HG03066 (cell line): ENCODE measurements at regions not wholly inside any gene's neighbourhood (a gene's known extent, or its start where the extent isn't known, plus 50 kb on each side); places are given as distances from the start of the nearest gene placed in this dataset.

Experiments used
- ATAC-seq: cut with Tn5 transposase; IDR thresholded peaks from one replicate; pipeline ENCODE4 v1.9.1; 2021; ENCODE audit warnings: low read depth; ENCODE audit not compliant: unreplicated experiment

DNA sequence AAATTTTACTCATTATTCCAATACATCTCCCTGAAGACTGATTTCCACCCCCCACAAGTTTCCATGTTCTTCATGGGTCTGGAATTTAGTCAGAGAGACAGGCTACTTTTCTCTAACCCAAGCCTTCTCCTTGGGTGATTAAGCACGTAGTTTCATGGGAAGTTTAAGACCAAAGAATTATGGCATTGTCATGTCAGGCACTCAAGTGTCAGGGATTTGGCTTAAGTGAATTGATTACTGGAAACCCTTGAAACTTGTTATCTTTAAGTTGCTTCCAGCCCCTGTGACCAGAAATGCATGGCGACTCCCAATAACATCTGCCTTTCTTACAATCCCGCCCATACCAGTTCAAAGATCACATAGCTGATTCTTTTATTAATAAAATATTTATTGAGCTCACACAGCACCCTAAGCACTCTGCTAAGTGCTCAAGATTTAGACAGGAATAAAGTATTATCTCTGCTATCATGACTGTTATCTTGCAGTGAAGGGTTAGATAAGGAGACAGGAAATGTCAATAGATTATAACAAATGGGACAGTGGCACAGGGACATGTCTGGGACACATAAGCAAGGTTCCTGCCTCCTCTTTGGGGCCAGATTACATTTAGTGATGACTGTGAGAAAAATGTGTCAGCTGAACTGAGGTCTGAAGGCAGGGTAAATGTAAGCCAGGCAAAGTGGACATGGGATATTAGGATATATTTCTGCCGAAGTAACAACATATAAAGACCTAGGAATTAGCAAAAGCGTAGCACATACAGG is 241.2 kb upstream of the TNC start:
- ATAC-seq, result no peak

DNA sequence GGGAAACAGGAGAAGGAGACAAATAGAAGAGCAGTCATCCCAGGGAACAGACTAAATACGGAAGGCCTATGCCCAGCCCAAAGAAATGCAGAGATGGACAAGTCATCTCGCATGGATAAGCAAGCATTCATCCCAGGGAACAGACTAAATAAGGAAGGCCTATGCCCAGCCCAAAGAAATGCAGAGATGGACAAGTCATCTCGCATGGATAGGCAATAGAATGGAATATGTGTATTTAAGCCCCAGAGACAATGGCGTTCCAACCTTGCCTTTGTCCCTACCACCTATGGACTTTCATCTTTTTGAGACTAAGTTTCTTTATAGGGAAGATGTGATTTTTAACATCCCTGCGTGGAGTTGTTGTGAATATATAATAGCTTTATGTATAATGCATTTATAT is 242.2 kb upstream of the TNC start:
- ATAC-seq, result no peak

DNA sequence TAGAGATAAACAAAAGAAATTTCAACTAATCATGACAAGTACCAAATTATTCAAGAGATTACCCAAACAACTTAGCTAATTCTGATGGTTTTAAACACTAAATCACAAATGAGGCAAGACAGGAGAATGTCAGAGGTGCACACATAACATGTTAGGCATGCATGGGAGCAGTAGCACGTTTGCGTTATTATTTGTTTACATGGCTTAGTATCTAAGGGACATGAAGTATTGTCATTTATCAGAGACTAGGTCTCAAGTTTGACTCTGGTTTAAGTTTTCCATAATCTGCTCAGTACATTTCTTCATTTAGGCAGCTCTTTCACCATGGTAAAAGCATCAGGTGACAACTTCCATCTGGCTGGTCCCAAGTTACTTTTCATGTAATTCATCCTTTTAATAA is 244.1 kb upstream of the TNC start:
- no peak for ATAC-seq

DNA sequence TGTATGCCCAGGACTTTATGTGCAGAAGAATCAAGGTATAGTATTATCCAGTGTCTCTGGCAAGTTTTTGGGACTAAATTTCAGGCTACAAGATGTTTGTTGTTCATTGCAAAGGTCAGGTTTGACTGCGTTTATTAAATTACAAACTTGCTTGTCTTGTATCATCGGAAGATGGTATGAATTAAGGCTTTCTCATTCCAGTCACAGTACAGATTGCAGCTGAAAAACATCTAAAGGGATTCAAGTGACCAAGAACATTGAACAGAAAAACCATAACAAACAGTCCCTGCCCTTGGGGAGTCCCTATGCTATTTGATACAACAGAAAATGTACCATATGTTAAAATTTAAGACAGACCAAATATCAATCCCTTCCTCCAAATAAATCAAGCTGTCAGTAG is 244.7 kb upstream of the TNC start:
- ATAC-seq, result no peak

DNA sequence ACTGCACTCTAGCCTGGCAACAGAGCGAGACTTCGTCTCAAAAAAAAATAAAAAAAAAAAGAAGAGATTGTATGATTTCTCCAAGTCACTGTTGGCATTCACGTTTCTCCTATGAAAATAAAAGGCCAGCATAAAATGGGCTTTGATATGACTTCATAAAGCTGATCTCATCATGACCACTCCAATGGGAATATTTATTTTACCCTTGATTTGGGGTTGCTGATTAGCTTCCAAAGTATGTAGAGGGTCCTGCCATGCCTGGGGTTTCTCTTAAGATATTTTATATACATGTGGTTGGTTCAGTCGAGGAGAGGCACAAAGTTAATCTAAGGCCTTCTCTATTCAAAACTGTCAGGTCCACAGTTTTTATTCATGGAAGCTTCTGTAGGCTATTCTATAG is 247.0 kb upstream of the TNC start:
- no peak for ATAC-seq

DNA sequence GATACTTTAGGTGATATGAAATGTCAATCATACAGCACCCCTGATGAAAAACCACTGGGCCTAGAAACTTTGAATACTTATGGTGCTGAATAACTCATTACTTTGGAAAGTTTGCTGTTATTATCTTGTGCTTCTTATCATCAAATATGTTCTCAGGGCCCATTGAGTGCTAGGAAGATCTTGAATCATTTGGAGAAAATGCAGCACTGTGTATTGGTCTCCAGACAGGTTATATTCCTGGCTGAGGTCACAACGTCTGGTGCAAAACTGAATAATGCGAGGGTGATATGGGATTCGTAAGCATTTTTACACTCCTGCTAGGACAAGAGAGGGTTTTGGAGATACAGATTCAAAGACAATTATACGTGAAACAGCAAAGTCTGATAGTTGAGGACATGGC is 249.4 kb upstream of the TNC start:
- no peak for ATAC-seq

DNA sequence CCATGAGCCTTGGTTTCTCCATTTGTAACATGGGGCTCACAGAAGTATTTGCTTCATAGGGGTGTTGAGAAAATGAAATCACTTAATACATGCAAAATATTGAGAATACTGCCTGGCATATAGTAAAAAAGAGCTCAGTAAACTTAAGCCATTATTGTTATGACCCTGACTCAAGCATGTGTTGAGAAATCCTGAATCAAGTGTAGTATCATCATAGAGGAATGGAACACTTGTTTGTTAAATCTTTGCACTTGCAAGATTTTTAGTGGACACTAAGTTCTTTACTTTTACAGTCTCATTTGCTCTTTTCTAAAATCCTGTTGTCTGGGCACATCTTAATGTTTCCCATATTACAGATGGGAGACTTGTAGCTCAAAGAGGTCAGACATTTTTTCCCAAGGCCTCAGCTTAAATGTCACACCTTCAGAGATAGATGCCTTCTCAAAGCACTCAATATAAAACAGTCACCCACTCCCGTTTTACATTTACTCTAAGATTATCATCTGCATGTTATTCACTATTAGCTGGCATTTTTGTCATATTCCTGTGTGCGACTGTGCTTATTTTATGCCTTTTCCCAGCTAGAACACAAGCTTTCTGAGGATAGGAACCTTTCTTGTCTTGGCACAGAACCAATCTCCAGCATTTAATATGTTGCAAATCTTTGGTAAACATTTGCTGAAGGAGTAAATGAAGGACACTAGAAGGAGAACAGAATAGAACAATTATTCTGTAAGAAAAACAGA is 250.0 kb upstream of the TNC start:
- no peak for ATAC-seq

DNA sequence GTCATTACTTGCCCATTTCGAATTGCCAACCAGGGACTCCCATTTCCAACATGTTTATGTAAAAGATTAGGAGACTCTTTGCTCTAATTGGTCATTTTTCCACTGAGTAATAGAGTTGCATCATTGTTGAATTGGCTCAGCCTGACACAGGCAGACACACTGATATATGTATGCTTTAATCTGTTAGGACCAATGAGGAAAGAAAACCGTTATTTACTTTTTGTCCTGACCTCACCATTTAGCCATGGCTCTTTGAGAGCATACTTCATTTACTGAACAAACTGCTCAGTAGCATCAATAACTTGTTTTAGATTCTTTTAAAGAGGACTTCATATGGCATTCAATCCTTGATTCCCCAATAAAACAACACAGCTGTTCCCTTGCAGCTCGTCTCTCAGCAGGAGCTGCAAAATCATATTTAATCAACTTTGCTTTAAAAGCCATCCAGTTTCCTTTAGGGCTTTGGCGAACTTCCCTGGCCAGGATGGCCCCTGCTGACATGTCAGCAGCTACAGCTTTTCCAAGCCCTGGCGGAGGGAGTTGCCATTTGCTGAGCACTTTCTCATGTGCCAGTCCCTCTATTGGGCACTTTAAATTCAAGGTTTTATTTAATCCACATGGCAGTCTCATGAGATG is 251.5 kb upstream of the TNC start:
- no peak for ATAC-seq

DNA sequence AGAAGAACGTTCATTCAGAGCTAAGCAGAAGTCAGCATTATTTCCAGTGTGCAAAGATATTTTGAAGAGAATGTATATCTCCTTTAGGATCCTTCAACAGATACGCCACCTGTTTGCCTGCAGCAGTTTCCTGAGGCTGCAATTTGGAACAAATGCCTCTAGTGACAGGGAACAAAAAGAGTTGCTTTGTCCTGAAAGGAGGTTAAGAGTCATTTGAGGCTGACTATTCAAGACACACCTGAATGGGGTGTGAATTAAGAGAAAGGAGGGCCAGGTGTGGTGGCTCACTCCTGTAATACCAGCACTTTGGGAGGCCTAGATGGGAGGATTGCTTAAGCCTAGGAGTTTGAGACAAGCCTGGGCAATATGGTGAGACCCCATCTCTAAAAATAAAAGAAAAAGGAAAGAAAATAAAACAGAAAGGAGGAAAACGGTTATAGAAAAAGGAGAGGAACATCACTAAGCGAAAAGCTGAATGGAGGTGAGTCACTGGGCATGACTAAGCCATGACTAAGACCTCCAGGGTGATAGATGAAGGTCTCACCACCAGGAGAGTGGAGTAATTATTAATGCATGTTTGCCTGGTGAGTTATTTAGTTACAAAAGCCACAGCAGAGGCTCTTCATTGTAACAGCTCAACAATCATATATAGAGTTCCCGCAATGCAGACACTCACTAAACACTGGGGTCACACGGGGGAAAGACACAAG is 255.2 kb upstream of the TNC start:
- peak; percentile 85 for ATAC-seq

DNA sequence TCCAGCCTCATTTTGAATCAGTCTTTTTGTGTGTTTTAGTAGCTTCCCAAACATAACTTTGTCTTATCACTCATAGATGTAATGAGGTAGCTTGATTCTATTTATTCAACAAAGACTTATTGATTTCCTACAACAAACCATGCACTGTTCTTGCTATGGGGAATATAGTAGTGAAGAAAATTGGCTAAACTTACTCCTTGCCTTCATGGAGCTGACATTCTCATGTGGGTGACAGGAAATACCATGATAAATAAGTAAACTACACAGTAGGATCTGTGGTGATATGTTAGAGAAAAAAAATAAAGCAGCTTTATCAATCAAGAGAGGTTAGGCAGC is 255.7 kb upstream of the TNC start:
- no peak for ATAC-seq

DNA sequence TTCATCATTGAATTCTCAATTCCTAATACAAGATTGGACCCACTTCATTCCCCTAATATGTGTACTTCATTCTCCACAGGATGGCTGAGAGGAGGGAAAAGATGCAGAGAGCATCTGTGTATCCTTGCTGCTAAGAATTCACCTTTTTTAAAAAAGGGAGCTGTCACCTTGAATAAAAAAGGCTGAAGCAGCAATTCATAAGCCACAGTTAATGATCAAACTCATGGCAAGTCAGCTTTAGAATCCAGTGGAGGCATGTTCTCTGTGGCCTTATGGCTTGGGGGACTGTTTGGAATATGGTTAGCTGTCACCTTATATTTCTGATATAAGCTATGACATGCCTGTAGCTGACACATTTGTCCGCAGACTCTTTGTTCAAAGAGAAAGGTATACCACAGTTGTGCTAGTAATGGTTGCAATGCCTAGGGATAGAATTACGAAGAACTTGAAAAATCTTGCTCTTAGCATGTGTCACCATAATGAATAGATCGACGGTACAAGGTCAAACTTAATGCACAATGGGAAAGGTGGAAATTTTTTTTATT is 256.8 kb upstream of the TNC start:
- ATAC-seq, result no peak

DNA sequence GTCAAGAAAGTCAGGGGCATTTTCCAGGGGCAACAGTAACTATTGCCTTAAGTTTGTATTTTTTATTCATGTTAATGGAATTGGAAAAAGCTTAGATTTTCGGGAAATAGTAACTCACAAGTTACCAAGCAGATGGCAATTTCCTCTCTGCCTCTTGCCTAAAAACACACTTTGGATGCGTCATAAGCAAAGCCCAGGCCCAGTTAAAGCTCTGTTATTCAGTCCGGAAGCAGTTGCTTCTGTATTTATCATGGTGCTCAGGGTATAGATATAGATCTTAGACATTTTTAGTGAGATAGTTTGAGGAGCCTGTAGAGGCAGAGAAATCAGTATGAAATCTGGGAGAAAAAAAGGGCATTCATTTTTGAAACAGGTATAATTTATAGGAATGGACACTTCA is 260.3 kb upstream of the TNC start:
- no peak for ATAC-seq

DNA sequence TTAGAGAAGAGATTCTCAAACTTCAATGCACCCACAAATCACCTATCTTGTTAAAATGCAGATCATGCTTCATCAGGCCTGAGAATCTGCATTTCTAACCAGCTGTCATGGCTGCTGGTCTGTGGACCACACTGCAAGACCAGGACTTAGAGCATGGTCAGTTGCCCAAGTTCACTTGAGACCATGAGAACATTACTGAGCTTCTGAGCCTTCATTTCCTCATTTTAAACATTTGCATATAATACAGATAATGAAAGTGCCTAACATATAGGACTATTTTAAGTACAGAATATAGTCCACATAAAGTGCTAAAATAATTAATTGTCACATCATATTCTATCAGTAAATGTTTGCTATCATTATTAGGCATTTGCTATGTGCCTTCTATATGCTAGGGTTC is 260.8 kb upstream of the TNC start:
- ATAC-seq, result no peak

DNA sequence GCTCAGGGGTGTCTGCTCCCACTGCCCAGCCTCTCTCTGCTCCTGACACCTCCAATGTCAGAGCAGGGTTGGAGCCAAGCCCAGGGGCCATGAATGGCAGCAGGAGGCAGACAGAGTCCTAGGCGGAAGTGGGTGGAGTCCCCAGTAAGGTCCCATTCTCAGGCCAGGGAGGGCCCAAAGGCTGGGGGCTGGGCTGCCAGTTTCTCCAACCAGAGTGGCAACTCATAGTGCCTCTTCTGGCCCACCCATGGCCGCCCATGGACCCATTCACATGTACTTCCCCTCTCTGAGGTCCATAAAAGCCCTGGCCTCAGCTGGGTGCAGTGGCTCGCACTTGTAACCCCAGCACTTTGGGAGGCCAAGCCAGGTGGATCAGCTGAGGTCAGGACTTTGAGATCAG is 261.8 kb upstream of the TNC start:
- no peak for ATAC-seq

DNA sequence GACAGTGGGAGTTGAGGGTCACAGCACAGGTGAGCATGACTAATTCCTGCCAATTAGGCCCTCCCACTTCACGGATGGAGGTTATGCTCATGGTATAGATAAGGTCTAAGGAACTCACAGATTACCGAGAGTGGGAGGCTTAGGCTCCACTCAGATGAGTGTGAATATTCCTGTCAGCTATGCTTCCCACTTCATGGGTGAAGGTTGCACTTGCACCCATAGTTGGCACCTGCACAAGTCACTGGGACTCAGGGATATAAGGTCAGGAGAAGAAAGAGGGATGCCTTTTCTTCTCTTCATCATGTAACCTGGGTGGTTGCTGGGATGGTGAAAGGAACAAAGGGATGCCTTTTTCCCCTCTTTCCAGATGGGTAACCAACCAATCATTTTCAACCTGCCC is 264.9 kb upstream of the TNC start:
- ATAC-seq, result no peak

DNA sequence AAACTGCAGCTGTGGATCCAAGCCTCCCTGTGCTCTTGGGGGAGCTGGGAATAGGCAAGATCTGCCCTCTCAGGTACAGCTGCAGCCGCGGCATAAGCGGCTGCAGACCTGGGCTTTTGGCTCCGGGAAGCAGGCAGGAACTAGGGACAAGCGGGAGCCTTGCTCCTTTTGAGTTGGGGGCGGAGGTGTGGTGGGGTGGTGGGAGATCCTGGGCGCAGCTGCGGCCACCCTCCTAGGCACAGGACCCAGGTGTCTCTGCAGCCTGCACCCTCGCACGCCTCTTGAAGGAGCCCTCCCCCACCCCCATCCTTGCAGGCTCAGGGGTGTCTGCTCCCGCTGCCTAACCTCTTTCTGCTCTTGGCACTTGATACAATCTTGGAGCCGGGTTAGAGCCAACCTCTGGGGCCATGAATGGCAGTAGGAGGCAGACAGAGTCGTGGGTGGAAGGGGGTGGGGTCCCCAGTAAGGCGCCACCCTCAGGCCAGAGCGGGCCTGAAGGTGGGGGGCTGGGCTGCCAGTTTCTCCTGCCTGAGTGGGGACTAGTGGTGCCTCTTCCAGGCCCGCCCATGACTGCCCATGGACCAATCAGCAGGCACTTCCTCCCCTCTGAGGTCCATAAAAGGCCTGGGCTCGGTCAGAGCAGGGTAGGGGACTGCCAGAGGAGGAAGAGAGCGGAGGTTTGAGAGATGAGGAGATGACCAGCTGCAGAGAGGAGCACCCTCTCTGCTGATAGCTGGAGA is 267.6 kb upstream of the TNC start:
- no peak for ATAC-seq

DNA sequence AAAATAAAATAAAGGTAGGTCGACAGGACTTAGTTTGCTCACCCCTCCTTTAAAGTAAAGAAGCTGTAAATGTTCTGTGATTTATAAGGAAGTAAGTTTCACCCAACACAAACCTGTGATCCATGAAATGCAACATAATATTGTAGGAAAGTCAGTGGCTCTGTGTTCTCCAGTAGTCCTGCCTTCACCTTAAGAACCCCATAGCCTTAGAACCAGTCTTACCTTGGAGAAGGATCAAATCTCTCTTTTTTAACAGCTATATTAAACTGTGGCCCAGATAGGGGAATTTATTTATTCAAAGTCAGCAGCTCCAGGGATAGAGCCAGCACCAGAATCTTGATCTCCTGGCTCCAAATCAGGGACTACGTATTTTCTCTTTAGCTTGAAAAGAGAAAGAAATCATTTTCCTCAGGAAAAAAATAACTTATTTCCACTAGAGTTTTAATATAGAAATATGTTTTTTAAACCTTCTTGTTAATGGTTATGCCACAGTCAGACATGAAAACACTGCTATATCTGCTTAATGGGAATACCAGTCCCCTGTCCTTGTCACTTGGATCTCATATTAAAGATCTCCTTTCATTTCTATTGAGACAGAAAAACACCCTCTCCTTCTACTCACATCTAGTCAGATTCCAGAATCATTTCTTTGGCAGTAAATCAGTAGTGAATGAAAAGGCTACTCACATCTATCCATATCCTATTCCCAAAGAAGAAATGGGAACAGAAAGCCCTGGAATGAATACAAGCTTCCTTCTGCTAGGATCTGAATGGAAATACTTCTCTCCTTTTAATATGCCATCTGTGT is 269.2 kb upstream of the TNC start:
- ATAC-seq, result no peak

DNA sequence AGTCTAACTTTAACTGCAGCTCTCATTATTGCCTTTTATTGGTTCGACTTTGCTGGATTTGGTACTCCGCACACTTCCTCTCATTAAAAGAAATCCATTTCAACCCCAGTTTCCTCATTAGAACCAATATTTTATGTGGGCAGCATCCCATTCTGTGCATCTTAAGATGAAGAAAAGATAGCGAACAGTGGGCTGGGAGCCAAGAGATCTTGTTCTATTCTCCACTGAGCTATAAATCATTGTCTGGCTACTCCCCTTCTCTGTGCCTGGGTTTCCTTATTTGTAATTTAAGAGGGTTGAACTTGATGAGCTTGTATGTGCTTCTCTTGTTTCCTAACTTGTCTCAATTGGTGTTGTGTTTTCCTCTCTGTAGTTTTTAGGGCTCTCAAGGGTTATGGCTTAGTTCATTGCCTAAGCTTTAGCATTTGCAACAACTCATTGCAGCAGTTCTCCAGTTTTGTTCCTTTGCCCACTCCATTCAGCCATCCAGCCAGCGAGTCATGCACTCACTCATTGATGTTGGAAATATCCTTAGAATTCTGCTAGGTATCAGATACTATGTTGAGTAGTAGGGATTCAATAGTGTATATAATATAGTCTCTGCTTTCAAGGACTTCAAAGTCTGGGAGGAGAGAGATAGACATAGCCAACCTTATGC is 273.3 kb upstream of the TNC start:
- ATAC-seq, result no peak
